ENCODE measurements at regions not wholly inside any gene's neighbourhood (a gene's known extent, or its start where the extent isn't known, plus 50 kb on each side); places are given as distances from the start of the nearest gene placed in this dataset.

- Histone ChIP-seq H3K56ac (replicated peaks; ENCODE audit: insufficient read length, low read depth, low read length) (no peak overlapping the region), H4K20me1 (replicated peaks in 1 of 2; ENCODE audit: control insufficient read depth in 1 of 2, insufficient read depth in 2 of 2, low read length in 2 of 2) (no peaks in the 10 kb centered on the region), H2BK5ac (ENCODE audit: low read depth, low read length) (no peak overlapping the region), H4K91ac (replicated peaks; ENCODE audit: insufficient read length, low read length) (no peak overlapping the region), H3K36me3 (ENCODE audit: control insufficient read depth in 2 of 4, insufficient read depth in 4 of 4, low read length in 3 of 4) (no peaks in the 10 kb centered on the region), H2AFZ (ENCODE audit: low read length) (no peak overlapping the region), H3K4ac (replicated peaks; ENCODE audit: insufficient read length, low read depth, low read length) (no peak overlapping the region), H3K4me1 (replicated peaks in 1 of 4; ENCODE audit: control insufficient read depth in 3 of 4, insufficient read depth in 4 of 4, low read length in 3 of 4) (no peaks in the 10 kb centered on the region), H3K27ac (ENCODE audit: low read depth, low read length) (no peak overlapping the region), H4K5ac (ENCODE audit: insufficient read length, low read depth, low read length) (no peak overlapping the region), H3K23me2 (ENCODE audit: low read depth, low read length) (no peaks in the 10 kb centered on the region), H3K79me2 (ENCODE audit: control insufficient read depth in 1 of 2, insufficient read depth in 2 of 2, low read length in 2 of 2) (no peaks in the 10 kb centered on the region), H2BK15ac (ENCODE audit: low read length) (no peak overlapping the region), H3K79me1 (ENCODE audit: low read depth, low read length) (no peaks in the 10 kb centered on the region), H2BK120ac (replicated peaks; ENCODE audit: low read depth, low read length) (no peak overlapping the region), H3K18ac (ENCODE audit: extremely low read depth, low read length) (no peak overlapping the region), H3K9ac (replicated peaks in 1 of 4; ENCODE audit: extremely low read depth in 1 of 4, low read depth in 3 of 4, low read length in 3 of 4) (no peak overlapping the region), H2BK12ac (ENCODE audit: low read depth, low read length) (no peak overlapping the region), H2BK20ac (ENCODE audit: low read length) (no peak overlapping the region), H3K23ac (ENCODE audit: insufficient read length) (no peak overlapping the region), H4K8ac (ENCODE audit: extremely low read depth, insufficient read depth, low read length) (no peak overlapping the region), H3K4me3 (ENCODE audit: extremely low read depth in 1 of 4, insufficient read depth in 2 of 4, low read depth in 3 of 4, low read length in 4 of 4) (no peak overlapping the region), H3K14ac (ENCODE audit: insufficient read length) (no peak overlapping the region), H3K9me3 (ENCODE audit: insufficient read depth in 2 of 2, low read depth in 1 of 2, low read length in 1 of 2) (peaks cover 12 to 14% of the 10 kb centered on the region in 2 experiments), H3K4me2 (ENCODE audit: insufficient read depth in 1 of 2, low read depth in 2 of 2, low read length in 2 of 2) (no peak overlapping the region), H3K27me3 (replicated peaks in 1 of 4; ENCODE audit: control insufficient read depth in 3 of 4, extremely low read depth in 1 of 4, insufficient read depth in 3 of 4, low read length in 3 of 4) (no peaks in the 10 kb centered on the region), H2AK5ac (ENCODE audit: low read depth, low read length) (no peak overlapping the region)
- ChIA-PET CTCF (ENCODE audit: partially characterized antibody) (no interaction called here), POLR2A (ENCODE audit: partially characterized antibody) (no interaction called here)
- DNase-seq (ENCODE audit: low read depth in 1 of 2, low spot score in 2 of 2) (no peak), FAIRE-seq (no peak)
- no peak for TF ChIP-seq TCF12 (IDR thresholded peaks at IDR 0.05; ENCODE audit: low read depth, low read length)
- TF ChIP-seq SIX5 (IDR thresholded peaks at IDR 0.05; ENCODE audit: low read depth, low read length), result no peak
- TF ChIP-seq SRF (IDR thresholded peaks at IDR 0.05; ENCODE audit: low read depth, low read length), result no peak
- no peak for TF ChIP-seq RFX5 (IDR thresholded peaks at IDR 0.05; ENCODE audit: borderline replicate concordance, low read depth, low read length)
Measured at GRCh38 chr18:69265656-69266055, 135.0 kb upstream of the DOK6 start.

All from H1 (cell line).